VCaP (cell line): ENCODE measurements at regions not wholly inside any gene's neighbourhood (a gene's known extent, or its start where the extent isn't known, plus 50 kb on each side); places are given as distances from the start of the nearest gene placed in this dataset.

ENCODE experiments used
- H3K27ac ChIP-seq: fragments of 450-650 bp; 2 replicates; pipeline ENCODE4 v1.5.1; 2017
- CTCF ChIP-seq: fragments of 450-650 bp; conservative IDR thresholded peaks from 2 replicates; pipeline ENCODE4 v1.5.1; 2017; ENCODE audit warnings: mild to moderate bottlenecking, moderate library complexity

- no peak overlapping the region for H3K27ac ChIP-seq
- TF ChIP-seq CTCF, result no peak
Measured at GRCh38 chr11:11038782-11039181, 180.9 kb upstream of the ZBED5 start.

GRCh38 chr11:11038352-11038751 is 180.5 kb upstream of the ZBED5 start:
- H3K27ac ChIP-seq, result no peak overlapping the region
- TF ChIP-seq CTCF, result no peak

- no peak overlapping the region for H3K27ac ChIP-seq
- peak; percentile 78 for TF ChIP-seq CTCF
Measured at GRCh38 chr11:11036848-11037732, 179.2 kb upstream of the ZBED5 start.

GRCh38 chr11:11036185-11036847 is 178.5 kb upstream of the ZBED5 start:
- H3K27ac ChIP-seq, result no peak overlapping the region
- no peak for TF ChIP-seq CTCF

GRCh38 chr11:11035331-11035730 is 177.5 kb upstream of the ZBED5 start:
- no peak overlapping the region for H3K27ac ChIP-seq
- TF ChIP-seq CTCF, result no peak

GRCh38 chr11:11034476-11034875 is 176.6 kb upstream of the ZBED5 start:
- TF ChIP-seq CTCF, result no peak
- H3K27ac ChIP-seq, result no peak overlapping the region

- H3K27ac ChIP-seq, result no peak overlapping the region
- TF ChIP-seq CTCF, result no peak
Measured at GRCh38 chr11:11032066-11032465, 174.2 kb upstream of the ZBED5 start.
